ENCODE measurements at regions not wholly inside any gene's neighbourhood (a gene's known extent, or its start where the extent isn't known, plus 50 kb on each side); places are given as distances from the start of the nearest gene placed in this dataset.

DNA sequence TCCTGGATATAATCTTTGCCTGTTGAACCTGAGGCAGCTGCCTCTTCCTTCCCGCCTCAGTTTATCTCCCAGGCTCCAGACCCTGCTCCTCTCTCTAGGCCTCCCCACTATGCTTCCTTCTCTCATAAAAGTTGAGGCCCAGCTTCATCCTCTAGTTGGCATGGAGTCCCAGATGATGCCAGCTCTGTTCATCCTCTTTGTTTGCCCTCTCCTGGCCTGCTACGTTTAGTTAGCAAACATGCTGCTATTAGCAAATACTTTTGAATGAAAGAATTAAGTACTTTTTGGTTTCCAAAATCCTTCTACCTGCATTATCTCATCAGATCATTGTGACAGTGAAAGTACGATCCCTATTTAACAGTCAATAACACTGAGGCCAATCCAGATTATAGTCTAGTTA lies 472.5 kb downstream of the COG6 start:
- Histone ChIP-seq H3K27ac (ENCODE audit: low read length) (no peak overlapping the region), H3K9ac (ENCODE audit: low read length) (no peak overlapping the region), H3K4me3 (ENCODE audit: low read length) (no peak overlapping the region), H3K36me3 (ENCODE audit: control insufficient read depth, low read depth, low read length) (no peaks in the 10 kb centered on the region), H3K4me1 (ENCODE audit: control insufficient read depth, low read depth, low read length) (peaks cover 5% of the 10 kb centered on the region), H3K9me3 (ENCODE audit: control insufficient read depth, low read depth, low read length) (no peaks in the 10 kb centered on the region), H3K27me3 (ENCODE audit: control insufficient read depth, insufficient read depth, low read length) (no peaks in the 10 kb centered on the region)

DNA sequence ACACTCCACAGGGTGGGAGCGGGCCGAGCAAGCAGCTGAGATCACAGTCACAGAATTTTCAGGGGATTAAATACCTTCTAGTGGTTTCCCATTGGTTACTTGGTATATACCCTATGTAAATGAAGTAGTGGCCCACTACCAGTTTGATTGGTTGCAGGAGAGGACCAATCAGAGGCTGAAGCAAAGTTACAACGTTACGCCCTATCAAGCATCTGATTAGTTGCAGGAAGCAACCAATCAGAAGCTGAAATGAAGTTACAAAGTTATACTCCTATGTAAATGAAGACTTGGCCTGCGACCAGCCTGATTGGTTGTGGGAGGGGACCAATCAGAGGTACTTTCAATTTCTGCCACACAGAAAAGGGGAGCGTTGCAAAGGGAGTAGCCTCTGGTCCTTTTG lies 474.0 kb downstream of the COG6 start:
- H3K4me1 ChIP-seq (ENCODE audit: control insufficient read depth, low read depth, low read length), result no peaks in the 10 kb centered on the region
- H3K9me3 ChIP-seq (ENCODE audit: control insufficient read depth, low read depth, low read length), result no peaks in the 10 kb centered on the region
- no peaks in the 10 kb centered on the region for H3K36me3 ChIP-seq (ENCODE audit: control insufficient read depth, low read depth, low read length)
- H3K9ac ChIP-seq (ENCODE audit: low read length), result no peak overlapping the region
- H3K27me3 ChIP-seq (ENCODE audit: control insufficient read depth, insufficient read depth, low read length), result no peaks in the 10 kb centered on the region
- H3K4me3 ChIP-seq (ENCODE audit: low read length), result no peak overlapping the region
- no peak overlapping the region for H3K27ac ChIP-seq (ENCODE audit: low read length)

DNA sequence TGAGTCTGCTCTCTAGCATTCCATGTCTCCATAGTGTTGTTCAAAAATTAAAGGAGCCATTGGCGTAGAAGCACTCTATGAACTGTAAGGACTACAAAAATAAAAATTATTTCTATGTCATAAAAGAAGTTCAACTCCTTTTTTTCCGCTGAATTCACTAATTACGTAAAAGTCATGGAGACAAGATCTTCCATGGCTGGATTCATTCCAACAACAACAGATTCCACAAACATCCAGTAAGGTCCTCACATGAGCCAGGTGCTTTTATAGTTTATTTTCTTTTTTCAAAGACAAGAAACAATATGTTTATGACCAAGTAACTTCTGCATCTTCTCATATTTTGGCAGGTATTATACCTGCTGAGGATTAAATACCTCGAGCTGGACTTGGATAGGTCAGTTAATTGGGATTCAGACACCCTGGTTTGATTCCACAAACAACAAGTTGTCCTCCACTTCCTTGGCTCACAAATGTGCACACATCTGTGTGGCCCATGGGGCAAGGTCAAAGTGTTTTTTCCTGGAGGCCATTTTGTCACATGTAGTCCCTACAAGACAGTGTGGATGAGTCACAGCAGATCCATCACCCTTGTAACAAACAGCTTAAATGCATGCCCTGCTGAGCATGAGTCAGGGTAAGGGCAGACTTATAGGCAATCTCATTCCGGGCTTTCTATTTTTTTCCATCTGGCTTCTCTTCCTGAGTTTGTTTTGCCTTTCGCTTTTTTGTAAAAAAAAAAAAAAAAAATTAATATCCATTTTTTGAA lies 475.6 kb downstream of the COG6 start:
- Histone ChIP-seq H3K9me3 (ENCODE audit: control insufficient read depth, low read depth, low read length) (no peaks in the 10 kb centered on the region), H3K9ac (ENCODE audit: low read length) (no peak overlapping the region), H3K27me3 (ENCODE audit: control insufficient read depth, insufficient read depth, low read length) (no peaks in the 10 kb centered on the region)

DNA sequence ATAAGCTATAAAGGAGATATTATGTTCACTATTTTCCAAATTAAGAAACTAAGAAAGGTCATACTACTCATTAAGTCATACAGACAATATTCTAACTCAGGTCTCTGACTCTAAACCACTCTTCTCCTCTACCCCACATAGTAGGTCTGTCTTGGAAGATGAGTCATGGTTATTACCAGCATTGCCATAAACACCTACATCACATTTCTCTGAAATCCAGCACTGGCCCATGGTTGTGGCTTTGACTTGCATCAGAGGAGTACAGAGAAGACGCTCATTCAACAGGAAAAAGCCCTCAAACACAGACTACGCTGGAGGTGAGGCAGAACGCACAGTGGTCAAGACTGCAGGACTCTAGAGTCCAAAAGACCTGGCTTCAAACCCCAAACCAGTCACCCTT lies 476.8 kb downstream of the COG6 start:
- Histone ChIP-seq H3K27me3 (ENCODE audit: control insufficient read depth, insufficient read depth, low read length) (no peaks in the 10 kb centered on the region), H3K9ac (ENCODE audit: low read length) (no peak overlapping the region), H3K27ac (ENCODE audit: low read length) (no peak overlapping the region), H3K4me1 (ENCODE audit: control insufficient read depth, low read depth, low read length) (no peaks in the 10 kb centered on the region), H3K4me3 (ENCODE audit: low read length) (no peak overlapping the region), H3K9me3 (ENCODE audit: control insufficient read depth, low read depth, low read length) (no peaks in the 10 kb centered on the region), H3K36me3 (ENCODE audit: control insufficient read depth, low read depth, low read length) (no peaks in the 10 kb centered on the region)

More for the DNA sequence above, 475.6 kb downstream of the COG6 start:
- H3K27ac ChIP-seq (ENCODE audit: low read length), result no peak overlapping the region
- no peaks in the 10 kb centered on the region for H3K36me3 ChIP-seq (ENCODE audit: control insufficient read depth, low read depth, low read length)
- no peak overlapping the region for H3K4me3 ChIP-seq (ENCODE audit: low read length)
- H3K4me1 ChIP-seq (ENCODE audit: control insufficient read depth, low read depth, low read length), result no peaks in the 10 kb centered on the region

DNA sequence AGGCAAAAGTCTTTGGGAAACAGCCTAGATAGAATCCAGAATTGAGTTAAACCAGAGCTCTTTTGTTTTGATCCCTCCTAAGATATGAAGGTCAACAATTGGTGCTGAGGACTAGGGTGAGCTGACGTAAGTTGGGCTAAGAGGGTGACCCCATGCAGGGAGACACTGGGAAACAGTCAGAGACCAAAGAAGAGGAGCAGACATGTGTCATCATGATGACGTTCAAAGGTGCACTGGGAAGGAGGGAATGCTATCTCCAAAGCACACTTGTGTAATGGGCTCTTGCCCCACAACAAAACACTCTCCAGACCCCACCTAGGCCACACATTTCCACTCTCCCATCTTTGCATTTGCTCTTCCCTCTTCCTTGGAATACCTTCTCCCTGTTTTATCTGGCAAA lies 481.4 kb downstream of the COG6 start:
- H3K9ac ChIP-seq (ENCODE audit: low read length), result no peak overlapping the region
- no peaks in the 10 kb centered on the region for H3K36me3 ChIP-seq (ENCODE audit: control insufficient read depth, low read depth, low read length)
- H3K27ac ChIP-seq (ENCODE audit: low read length), result no peak overlapping the region
- no peaks in the 10 kb centered on the region for H3K9me3 ChIP-seq (ENCODE audit: control insufficient read depth, low read depth, low read length)
- no peaks in the 10 kb centered on the region for H3K4me1 ChIP-seq (ENCODE audit: control insufficient read depth, low read depth, low read length)
- H3K27me3 ChIP-seq (ENCODE audit: control insufficient read depth, insufficient read depth, low read length), result no peaks in the 10 kb centered on the region
- no peak overlapping the region for H3K4me3 ChIP-seq (ENCODE audit: low read length)

DNA sequence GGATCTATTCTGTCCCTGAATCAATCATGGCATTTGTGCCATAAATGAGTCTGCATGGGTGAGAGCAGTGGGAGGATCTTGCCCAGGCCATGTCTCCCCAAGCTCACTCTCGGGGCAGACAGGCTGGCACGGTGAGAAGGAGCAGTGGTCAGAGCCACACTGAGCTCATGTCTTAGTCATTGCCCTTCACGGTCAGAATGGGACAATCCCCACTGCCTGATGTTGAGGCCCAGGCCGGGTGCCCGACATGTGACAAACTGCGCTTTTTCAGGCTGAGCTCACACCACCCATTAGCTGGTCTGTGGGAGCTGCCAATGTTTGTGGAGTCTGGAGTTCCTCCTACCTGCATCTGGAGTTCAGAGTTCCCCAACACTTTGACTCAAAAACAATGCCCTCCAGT lies 481.9 kb downstream of the COG6 start:
- H3K27ac ChIP-seq (ENCODE audit: low read length), result no peak overlapping the region
- H3K27me3 ChIP-seq (ENCODE audit: control insufficient read depth, insufficient read depth, low read length), result no peaks in the 10 kb centered on the region
- no peak overlapping the region for H3K9ac ChIP-seq (ENCODE audit: low read length)
- no peaks in the 10 kb centered on the region for H3K4me1 ChIP-seq (ENCODE audit: control insufficient read depth, low read depth, low read length)
- H3K4me3 ChIP-seq (ENCODE audit: low read length), result no peak overlapping the region
- H3K9me3 ChIP-seq (ENCODE audit: control insufficient read depth, low read depth, low read length), result no peaks in the 10 kb centered on the region
- H3K36me3 ChIP-seq (ENCODE audit: control insufficient read depth, low read depth, low read length), result no peaks in the 10 kb centered on the region

DNA sequence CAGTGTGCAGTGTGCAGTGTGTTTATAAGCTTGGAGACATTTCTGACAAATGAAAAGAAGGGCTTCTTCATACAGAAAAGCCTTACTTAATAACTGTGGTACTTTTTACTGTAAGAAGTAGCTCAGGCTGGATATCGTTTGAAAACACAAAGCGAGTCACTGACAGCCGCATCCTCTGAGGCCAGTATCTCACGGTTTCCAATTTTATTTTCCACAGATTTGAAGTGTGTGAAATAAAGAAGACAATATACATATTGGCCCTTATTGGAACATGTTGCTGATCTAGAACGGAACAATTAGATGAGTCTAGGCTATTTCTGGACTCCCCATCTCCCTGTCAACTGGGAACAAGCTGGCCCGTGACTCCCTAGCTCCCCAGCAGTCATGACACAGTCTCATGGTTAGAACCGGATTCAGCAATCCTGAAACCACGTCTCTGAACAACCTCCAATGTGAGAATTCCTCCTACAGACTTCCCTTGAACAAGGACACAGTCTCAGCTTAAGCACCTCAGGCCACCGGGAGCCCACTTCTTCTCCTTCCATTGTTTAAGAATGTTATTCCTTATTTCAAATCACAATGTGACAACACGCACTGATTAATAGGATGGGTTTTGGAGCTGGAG lies 484.5 kb downstream of the COG6 start:
- no peak overlapping the region for H3K27ac ChIP-seq (ENCODE audit: low read length)
- H3K4me3 ChIP-seq (ENCODE audit: low read length), result no peak overlapping the region
- H3K9me3 ChIP-seq (ENCODE audit: control insufficient read depth, low read depth, low read length), result no peaks in the 10 kb centered on the region
- no peak overlapping the region for H3K9ac ChIP-seq (ENCODE audit: low read length)
- no peaks in the 10 kb centered on the region for H3K36me3 ChIP-seq (ENCODE audit: control insufficient read depth, low read depth, low read length)
- H3K4me1 ChIP-seq (ENCODE audit: control insufficient read depth, low read depth, low read length), result no peaks in the 10 kb centered on the region
- H3K27me3 ChIP-seq (ENCODE audit: control insufficient read depth, insufficient read depth, low read length), result no peaks in the 10 kb centered on the region

DNA sequence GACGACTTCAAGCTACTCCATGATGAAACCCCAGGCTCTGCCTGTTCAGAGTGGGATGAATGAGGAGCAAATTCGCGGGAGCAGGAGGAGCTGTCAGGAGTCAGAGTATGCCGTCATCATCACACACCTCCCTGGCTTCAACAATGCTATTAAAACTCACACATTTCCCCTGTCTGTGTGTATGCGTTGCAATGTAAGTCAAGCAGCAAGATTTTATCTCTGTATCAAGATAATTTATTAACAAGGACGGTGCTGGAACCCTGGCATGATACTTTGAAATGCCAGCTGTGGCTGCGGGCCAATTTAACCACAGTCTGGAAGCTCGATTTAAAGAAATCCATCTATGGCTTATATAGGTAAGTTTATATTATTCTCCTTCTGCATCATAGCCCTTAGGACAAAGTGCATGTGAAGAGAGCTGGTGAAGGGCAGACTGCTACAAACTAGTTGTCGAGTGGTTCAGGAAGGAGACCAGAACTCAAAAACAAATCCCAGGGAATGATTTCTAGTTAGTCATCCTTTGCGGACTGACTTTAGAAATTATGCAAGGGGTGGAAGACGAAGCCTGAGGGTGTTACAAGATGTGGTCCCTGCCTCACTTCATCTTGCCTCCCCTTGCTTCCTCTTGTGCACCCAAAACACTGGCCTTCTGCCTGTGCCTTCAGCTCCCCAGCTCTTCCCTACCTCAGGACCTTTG lies 486.5 kb downstream of the COG6 start:
- Histone ChIP-seq H3K9me3 (ENCODE audit: control insufficient read depth, low read depth, low read length) (no peaks in the 10 kb centered on the region), H3K36me3 (ENCODE audit: control insufficient read depth, low read depth, low read length) (no peaks in the 10 kb centered on the region), H3K27me3 (ENCODE audit: control insufficient read depth, insufficient read depth, low read length) (no peaks in the 10 kb centered on the region), H3K4me1 (ENCODE audit: control insufficient read depth, low read depth, low read length) (no peaks in the 10 kb centered on the region), H3K9ac (ENCODE audit: low read length) (no peak overlapping the region), H3K4me3 (ENCODE audit: low read length) (no peak overlapping the region), H3K27ac (ENCODE audit: low read length) (no peak overlapping the region)

DNA sequence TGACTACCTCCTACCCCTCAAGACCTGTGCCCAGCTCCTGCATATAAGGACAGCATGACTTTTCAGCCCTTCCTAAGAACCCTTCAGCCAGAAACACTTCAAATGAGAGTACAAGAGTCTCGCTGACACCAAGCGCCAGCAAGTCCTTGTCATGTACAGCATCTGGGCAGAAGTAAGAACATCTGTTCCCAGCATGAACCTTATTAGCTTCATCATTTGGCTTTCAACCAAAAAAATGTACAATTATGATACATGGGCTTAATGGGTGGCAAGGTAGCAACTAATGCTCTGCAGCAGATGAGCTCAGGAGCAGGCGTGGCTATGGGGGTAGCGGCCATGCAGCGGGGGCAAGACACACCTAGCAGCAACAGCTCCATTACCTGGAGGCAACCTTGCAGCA lies 487.6 kb downstream of the COG6 start:
- Histone ChIP-seq H3K9ac (ENCODE audit: low read length) (no peak overlapping the region), H3K27me3 (ENCODE audit: control insufficient read depth, insufficient read depth, low read length) (no peaks in the 10 kb centered on the region)

DNA sequence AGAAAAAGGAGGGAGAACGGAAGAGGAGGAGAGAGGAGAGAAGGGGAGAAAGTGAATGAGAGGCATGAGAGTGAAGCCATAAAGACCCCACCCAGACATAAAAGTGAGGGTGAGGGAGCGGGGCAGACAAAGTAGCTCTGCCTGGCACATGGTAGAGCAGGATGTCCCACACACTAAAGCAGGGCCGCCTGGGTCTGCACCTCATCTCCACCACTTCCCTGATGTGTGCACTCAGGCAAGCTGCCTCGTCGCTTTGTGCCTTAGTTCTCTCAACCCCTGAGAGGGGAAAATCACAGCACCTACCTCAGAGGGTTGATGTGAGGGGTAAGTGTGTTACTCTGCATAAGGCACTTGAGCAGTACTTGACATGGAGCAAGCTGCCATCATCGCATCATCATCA lies 488.1 kb downstream of the COG6 start:
- Histone ChIP-seq H3K36me3 (ENCODE audit: control insufficient read depth, low read depth, low read length) (no peaks in the 10 kb centered on the region), H3K27ac (ENCODE audit: low read length) (no peak overlapping the region), H3K4me1 (ENCODE audit: control insufficient read depth, low read depth, low read length) (no peaks in the 10 kb centered on the region), H3K27me3 (ENCODE audit: control insufficient read depth, insufficient read depth, low read length) (no peaks in the 10 kb centered on the region), H3K4me3 (ENCODE audit: low read length) (no peak overlapping the region), H3K9ac (ENCODE audit: low read length) (no peak overlapping the region), H3K9me3 (ENCODE audit: control insufficient read depth, low read depth, low read length) (no peaks in the 10 kb centered on the region)

More for the DNA sequence above, 487.6 kb downstream of the COG6 start:
- no peak overlapping the region for H3K4me3 ChIP-seq (ENCODE audit: low read length)
- H3K9me3 ChIP-seq (ENCODE audit: control insufficient read depth, low read depth, low read length), result no peaks in the 10 kb centered on the region
- H3K27ac ChIP-seq (ENCODE audit: low read length), result no peak overlapping the region
- no peaks in the 10 kb centered on the region for H3K4me1 ChIP-seq (ENCODE audit: control insufficient read depth, low read depth, low read length)
- H3K36me3 ChIP-seq (ENCODE audit: control insufficient read depth, low read depth, low read length), result no peaks in the 10 kb centered on the region

DNA sequence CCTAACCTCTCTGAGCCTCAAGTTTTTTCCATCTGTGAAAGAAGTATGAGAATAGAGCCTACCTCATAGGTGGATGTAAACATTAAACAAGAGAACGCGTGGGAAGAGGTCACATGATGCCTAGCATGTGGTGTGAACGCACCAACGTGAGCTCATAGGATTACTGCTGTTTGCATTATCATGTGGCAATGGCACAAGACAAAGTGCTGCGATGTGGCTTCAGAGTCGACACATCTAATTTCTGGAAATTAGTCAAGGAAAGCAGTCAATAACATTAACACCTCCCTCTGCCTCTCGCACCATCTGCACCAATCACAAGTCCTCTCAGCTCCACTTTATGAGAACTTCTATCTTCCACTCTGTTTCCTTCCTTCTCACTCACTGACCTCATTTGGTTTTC lies 489.7 kb downstream of the COG6 start:
- no peaks in the 10 kb centered on the region for H3K9me3 ChIP-seq (ENCODE audit: control insufficient read depth, low read depth, low read length)
- H3K4me1 ChIP-seq (ENCODE audit: control insufficient read depth, low read depth, low read length), result no peaks in the 10 kb centered on the region
- no peaks in the 10 kb centered on the region for H3K27me3 ChIP-seq (ENCODE audit: control insufficient read depth, insufficient read depth, low read length)
- no peaks in the 10 kb centered on the region for H3K36me3 ChIP-seq (ENCODE audit: control insufficient read depth, low read depth, low read length)
- H3K27ac ChIP-seq (ENCODE audit: low read length), result no peak overlapping the region
- no peak overlapping the region for H3K9ac ChIP-seq (ENCODE audit: low read length)
- H3K4me3 ChIP-seq (ENCODE audit: low read length), result no peak overlapping the region
